SK-N-SH (cell line): ENCODE measurements at regions not wholly inside any gene's neighbourhood (a gene's known extent, or its start where the extent isn't known, plus 50 kb on each side); places are given as distances from the start of the nearest gene placed in this dataset.

Experiments used
- CTCF ChIA-PET: fragments of 300-600, 350-600 bp; formaldehyde crosslinking; extraction: SDS; loops from one replicate; lab custom pipeline; 2021; lab: Yijun Ruan, JAX
- POLR2A ChIA-PET: fragments of 350-600 bp; sonication (Branson Sonifier 250); formaldehyde crosslinking; extraction: SDS; loops from one replicate; lab custom pipeline; 2020; ENCODE audit warnings: antibody characterized with exemption, inconsistent platforms; lab: Yijun Ruan, JAX
- DNase-seq: peaks from one replicate; pipeline ENCODE4 v3.0.0; 2012
- H2AFZ ChIP-seq: fragments of 200-600 bp; sonication (generic); 2 replicates; pipeline ENCODE4 v1.8.1; 2016; ENCODE audit warnings: antibody characterized with exemption, mild to moderate bottlenecking, low read depth
- H3F3A ChIP-seq: fragments of 200-600 bp; sonication (generic); replicated peaks from 2 replicates; pipeline ENCODE3; 2016; ENCODE audit warnings: antibody characterized with exemption, mild to moderate bottlenecking; ENCODE audit not compliant: insufficient read depth
- H3K27ac ChIP-seq, 2 experiments: fragments of 200-500 bp in 1 of 2; fragments of 200-600 bp in 1 of 2; sonication (Bioruptor generic) in 1 of 2; sonication (generic), shearing (Covaris generic) in 1 of 2; 2 replicates each; pipeline versions ENCODE4 v1.5.1 to v1.6.1; 2014 to 2016; ENCODE audit warnings: low read depth in 2 of 2, inconsistent platforms in 1 of 2, low read length in 1 of 2, mild to moderate bottlenecking in 1 of 2, mixed read lengths in 1 of 2
- H3K27me3 ChIP-seq: fragments of 200-600 bp; sonication (generic), shearing (Covaris generic); 2 replicates; pipeline ENCODE4 v1.6.1; 2016; ENCODE audit warnings: mixed run types; ENCODE audit not compliant: insufficient read depth
- H3K36me3 ChIP-seq, 2 experiments: fragments of 200-500 bp in 1 of 2; fragments of 200-600 bp in 1 of 2; sonication (Bioruptor generic) in 1 of 2; sonication (generic) in 1 of 2; replicated peaks in 1 of 2; 2 replicates each; pipeline versions ENCODE3 to v1.5.1; 2014 to 2016; ENCODE audit warnings: low read length in 1 of 2, mild to moderate bottlenecking in 1 of 2; ENCODE audit not compliant: insufficient read depth in 2 of 2, control insufficient read depth in 1 of 2
- H3K4me1 ChIP-seq, 2 experiments: fragments of 200-500 bp in 1 of 2; fragments of 200-600 bp in 1 of 2; sonication (Bioruptor generic) in 1 of 2; sonication (generic), shearing (Covaris generic) in 1 of 2; 2 replicates each; pipeline versions ENCODE4 v1.5.1 to v1.6.1; 2014 to 2016; ENCODE audit warnings: low read depth in 1 of 2, low read length in 1 of 2, mixed run types in 1 of 2; ENCODE audit not compliant: insufficient read depth in 2 of 2, control insufficient read depth in 1 of 2
- H3K4me2 ChIP-seq: fragments of 200-600 bp; sonication (generic), shearing (Covaris generic); 2 replicates; pipeline ENCODE4 v1.6.1; 2017; ENCODE audit warnings: mixed run types
- H3K4me3 ChIP-seq, 2 experiments: fragments of 200-500 bp in 1 of 2; fragments of 200-600 bp in 1 of 2; sonication (Bioruptor generic) in 1 of 2; sonication (generic), shearing (Covaris generic) in 1 of 2; 2 replicates each; pipeline versions ENCODE4 v1.5.1 to v1.8.1; 2014 to 2016; ENCODE audit warnings: low read depth in 2 of 2, inconsistent platforms in 1 of 2, low read length in 1 of 2, mild to moderate bottlenecking in 1 of 2, mixed read lengths in 1 of 2, moderate library complexity in 1 of 2
- H3K79me2 ChIP-seq: fragments of 200-600 bp; sonication (generic); 2 replicates; pipeline ENCODE4 v1.8.1; 2017; ENCODE audit warnings: mild to moderate bottlenecking; ENCODE audit not compliant: insufficient read depth
- H3K9ac ChIP-seq: fragments of 200-600 bp; sonication (generic); 2 replicates; pipeline ENCODE4 v1.6.1; 2017; ENCODE audit warnings: mixed run types
- H3K9me2 ChIP-seq: fragments of 200-600 bp; sonication (generic); 2 replicates; pipeline ENCODE4 v1.6.1; 2017; ENCODE audit warnings: mixed run types
- H3K9me3 ChIP-seq: fragments of 200-600 bp; sonication (generic); 2 replicates; pipeline ENCODE4 v1.6.1; 2017; ENCODE audit warnings: mixed run types, mild to moderate bottlenecking, moderate library complexity
- H4K20me1 ChIP-seq: fragments of 200-600 bp; sonication (generic); 2 replicates; pipeline ENCODE4 v1.6.1; 2017; ENCODE audit warnings: mild to moderate bottlenecking, mixed run types; ENCODE audit not compliant: insufficient read depth
- CHD2 ChIP-seq: fragments of 150-350 bp; IDR thresholded peaks from 2 replicates; pipeline ENCODE4 v1.6.1; 2018; ENCODE audit warnings: low read length; ENCODE audit not compliant: partially characterized antibody
- EP300 ChIP-seq, 2 experiments: IDR thresholded peaks; 2 replicates each; pipeline versions ENCODE4 v1.4.0 to v1.6.1; 2012; ENCODE audit warnings: borderline replicate concordance in 1 of 2, low read depth in 1 of 2, low read length in 1 of 2
- EZH2phosphoT487 ChIP-seq: fragments of 200-600 bp; sonication (generic); IDR thresholded peaks from 2 replicates; pipeline ENCODE4 v1.6.1; 2017; ENCODE audit warnings: low read depth, mixed run types, mild to moderate bottlenecking, antibody characterized with exemption, moderate library complexity, borderline replicate concordance
- FOSL2 ChIP-seq: IDR thresholded peaks from 2 replicates; pipeline ENCODE4 v1.4.0; 2012; ENCODE audit warnings: low read depth, mild to moderate bottlenecking, moderate library complexity, borderline replicate concordance
- JUND ChIP-seq: IDR thresholded peaks from 2 replicates; pipeline ENCODE4 v1.4.0; 2012
- RCOR1 ChIP-seq: fragments of 150-350 bp; IDR thresholded peaks from 2 replicates; pipeline ENCODE4 v1.6.1; 2017; ENCODE audit warnings: antibody characterized with exemption, low read length
- REST ChIP-seq: IDR thresholded peaks from 2 replicates; pipeline ENCODE4 v1.6.1; 2012; ENCODE audit warnings: mild to moderate bottlenecking, low read depth, low read length, moderate library complexity
- SMC3 ChIP-seq: IDR thresholded peaks from 2 replicates; pipeline ENCODE4 v1.6.1; 2012; ENCODE audit warnings: low read depth, low read length, improper control_type of control experiment
- TAF1 ChIP-seq: IDR thresholded peaks from 2 replicates; pipeline ENCODE4 v1.6.1; 2012; ENCODE audit warnings: low read depth, mild to moderate bottlenecking, low read length, moderate library complexity, borderline replicate concordance
- USF1 ChIP-seq: IDR thresholded peaks from 2 replicates; pipeline ENCODE4 v1.4.0; 2012; ENCODE audit warnings: low read depth, borderline replicate concordance
- YY1 ChIP-seq: IDR thresholded peaks from 2 replicates; pipeline ENCODE4 v1.4.0; 2012; ENCODE audit warnings: low read depth, mild to moderate bottlenecking
- WGBS: methylation state at CpG from one replicate; pipeline ENCODE4 v1.1.6; 2017; ENCODE audit warnings: low lambda C conversion rate; 5-methylcytosine and 5-hydroxymethylcytosine counted together
- TF ChIP-seq, protein P1 (sequence below): IDR thresholded peaks from 2 replicates; pipeline ENCODE4 v1.4.0; 2012; ENCODE audit warnings: low read depth
- TF ChIP-seq, protein P2 (sequence below): fragments of 150-350 bp; IDR thresholded peaks from 2 replicates; pipeline ENCODE4 v1.6.1; 2017; ENCODE audit warnings: antibody characterized with exemption, low read length, low read depth, borderline replicate concordance

DNA sequence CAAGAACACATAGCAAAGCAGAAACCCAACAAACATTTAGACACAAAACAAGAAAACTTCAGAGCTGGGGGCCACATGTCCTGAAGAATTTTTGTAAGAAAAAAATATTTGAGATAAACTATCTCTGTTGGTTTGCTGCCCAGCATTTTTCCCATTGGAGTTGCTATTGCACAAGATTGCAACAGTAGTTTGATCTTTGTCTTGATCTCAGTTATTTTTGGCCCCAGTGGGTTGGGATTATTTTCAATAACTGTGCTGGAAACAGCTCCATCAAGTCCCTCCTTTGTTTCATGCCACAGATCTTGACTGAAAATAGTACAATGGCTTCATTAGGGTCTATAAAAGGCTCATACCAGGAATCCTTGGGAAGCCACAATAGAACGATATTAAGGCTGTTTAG lies 103.8 kb upstream of the RAI2 start (continued):
- no peak for TF ChIP-seq TAF1
- TF ChIP-seq EP300 (IDR thresholded peaks at IDR 0.05; ENCODE audit: borderline replicate concordance in 1 of 2, low read depth in 1 of 2, low read length in 1 of 2), result no peak

DNA sequence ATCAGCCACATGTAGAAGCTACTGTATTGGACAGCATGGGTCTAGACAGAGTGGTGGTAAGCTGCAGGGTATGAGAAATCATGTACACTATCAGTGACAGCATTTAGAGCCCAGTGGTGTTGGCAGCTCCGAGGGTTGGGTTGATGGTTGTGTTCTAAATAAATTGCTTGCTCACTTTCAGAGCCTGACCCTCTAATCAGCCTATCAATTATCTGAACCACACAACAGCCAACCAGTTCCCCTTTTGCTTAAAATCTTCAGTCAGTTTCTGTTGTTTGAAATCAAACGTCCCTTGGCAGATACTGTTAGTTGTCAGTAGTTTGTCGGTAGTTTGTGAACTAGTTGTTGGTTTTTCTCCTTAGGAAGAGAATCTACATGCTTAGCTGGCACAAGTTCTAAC lies 99.8 kb upstream of the RAI2 start:
- no peaks in the 10 kb centered on the region for H3F3A ChIP-seq
- H4K20me1 ChIP-seq, result no peaks in the 10 kb centered on the region
- no peak overlapping the region for H3K4me2 ChIP-seq
- H3K9me2 ChIP-seq, result no peaks in the 10 kb centered on the region
- H3K27ac ChIP-seq, result no peak overlapping the region
- no peak for DNase-seq
- H3K9ac ChIP-seq, result no peak overlapping the region
- WGBS, result 13% methylated on average over 3 of the region's 3 CpGs
- POLR2A ChIA-PET, result no interaction called here
- no peaks in the 10 kb centered on the region for H3K27me3 ChIP-seq
- CTCF ChIA-PET, result interaction anchor here (2.6 kb wide), 1 partner anchor 16 kb away, joined by 7 read pairs; no protein-coding TSS in a partner anchor
- TF ChIP-seq USF1, result no peak
- TF ChIP-seq REST, result no peak
- no peak for TF ChIP-seq FOSL2
- no peak for TF ChIP-seq SMC3
- no peak for TF ChIP-seq YY1
- TF ChIP-seq, protein P1, sequence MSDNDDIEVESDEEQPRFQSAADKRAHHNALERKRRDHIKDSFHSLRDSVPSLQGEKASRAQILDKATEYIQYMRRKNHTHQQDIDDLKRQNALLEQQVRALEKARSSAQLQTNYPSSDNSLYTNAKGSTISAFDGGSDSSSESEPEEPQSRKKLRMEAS, result no peak
- no peak for TF ChIP-seq CHD2
- TF ChIP-seq JUND, result no peak
- TF ChIP-seq EZH2phosphoT487, result no peak
- TF ChIP-seq, protein P2, sequence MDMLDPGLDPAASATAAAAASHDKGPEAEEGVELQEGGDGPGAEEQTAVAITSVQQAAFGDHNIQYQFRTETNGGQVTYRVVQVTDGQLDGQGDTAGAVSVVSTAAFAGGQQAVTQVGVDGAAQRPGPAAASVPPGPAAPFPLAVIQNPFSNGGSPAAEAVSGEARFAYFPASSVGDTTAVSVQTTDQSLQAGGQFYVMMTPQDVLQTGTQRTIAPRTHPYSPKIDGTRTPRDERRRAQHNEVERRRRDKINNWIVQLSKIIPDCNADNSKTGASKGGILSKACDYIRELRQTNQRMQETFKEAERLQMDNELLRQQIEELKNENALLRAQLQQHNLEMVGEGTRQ, result no peak
- no peak for TF ChIP-seq RCOR1
- TF ChIP-seq, all 33 proteins: peak for 0
- Histone ChIP-seq H2AFZ (no peak overlapping the region), H3K36me3 (no peaks in the 10 kb centered on the region), H3K9me3 (no peaks in the 10 kb centered on the region), H3K79me2 (no peaks in the 10 kb centered on the region), H3K4me1 (no peaks in the 10 kb centered on the region; a peak in 1 of 4 replicates), H3K4me3 (no peak overlapping the region)
